ENCODE measurements at regions not wholly inside any gene's neighbourhood (a gene's known extent, or its start where the extent isn't known, plus 50 kb on each side); places are given as distances from the start of the nearest gene placed in this dataset.

DNA sequence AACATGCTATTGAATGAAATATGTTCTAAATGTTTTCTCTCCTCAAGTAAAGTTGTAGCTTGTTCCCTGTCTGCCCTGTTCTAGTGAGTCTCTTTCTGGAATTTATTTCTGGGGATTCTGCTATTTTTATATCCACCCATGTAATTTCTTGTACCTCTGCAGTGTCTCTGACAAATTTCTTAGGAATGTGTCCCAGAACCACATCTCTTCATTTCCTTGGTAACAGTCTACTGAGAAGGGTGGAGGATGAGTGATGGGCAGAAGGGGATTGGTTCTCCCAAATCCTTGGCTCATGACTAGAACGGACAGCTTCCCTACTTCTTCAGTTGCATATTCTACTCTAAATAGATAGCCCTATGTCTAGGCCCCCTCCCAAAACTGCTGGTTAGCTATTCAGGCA, 490.6 kb upstream of the LINC00305 start:
- no peak for TF ChIP-seq CTCF (IDR thresholded peaks at IDR 0.05)

GRCh38 chr18:64620971-64621560, 472.2 kb upstream of the LINC00305 start:
- TF ChIP-seq CTCF (IDR thresholded peaks at IDR 0.05), result no peak

- TF ChIP-seq CTCF (IDR thresholded peaks at IDR 0.05), result no peak
These were observed 469.5 kb upstream of the LINC00305 start for GRCh38 chr18:64618390-64618789.

DNA sequence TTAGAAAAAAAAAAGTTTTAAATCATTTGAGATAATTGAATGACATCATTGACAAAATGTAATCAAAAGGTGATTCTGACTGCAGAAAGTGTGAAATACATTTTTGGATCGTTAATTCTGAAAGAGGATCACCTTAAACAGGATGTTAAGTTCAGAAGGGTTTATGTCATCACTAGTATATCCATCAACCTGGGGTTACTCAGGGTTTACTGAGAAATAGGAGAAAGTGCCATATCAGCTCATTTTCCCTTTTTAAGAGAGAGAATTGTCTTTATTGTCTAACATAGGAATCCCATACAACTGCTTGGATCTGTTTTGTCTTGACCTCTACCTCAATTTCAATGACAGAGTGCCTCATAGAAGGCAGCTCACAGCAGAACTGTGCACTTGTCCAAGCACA, 466.1 kb upstream of the LINC00305 start:
- no peak for TF ChIP-seq CTCF (IDR thresholded peaks at IDR 0.05)

DNA sequence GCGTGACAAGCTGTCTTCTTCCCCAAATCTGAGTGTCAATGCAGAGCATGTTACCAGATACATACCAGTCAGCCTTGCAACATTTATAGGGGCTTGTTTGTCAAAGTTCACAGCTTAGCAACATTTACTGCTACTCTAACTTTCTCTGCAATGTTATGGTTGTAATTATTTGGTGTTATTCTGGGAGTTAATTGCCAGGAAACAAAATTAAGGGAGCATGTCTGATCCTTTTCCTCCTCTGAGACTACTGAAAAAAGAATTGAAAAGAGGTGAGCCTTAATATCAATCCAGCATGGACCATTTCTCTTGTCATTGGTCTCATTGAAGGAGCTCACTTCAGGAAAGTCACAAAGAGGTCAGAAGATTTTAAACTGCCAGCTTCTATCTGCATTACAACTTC, 465.6 kb upstream of the LINC00305 start:
- no peak for TF ChIP-seq CTCF (IDR thresholded peaks at IDR 0.05)

- no peak for TF ChIP-seq CTCF (IDR thresholded peaks at IDR 0.05)
These were observed 443.4 kb upstream of the LINC00305 start for GRCh38 chr18:64592246-64592645.

- TF ChIP-seq CTCF (IDR thresholded peaks at IDR 0.05), result no peak
These were observed 440.1 kb upstream of the LINC00305 start for GRCh38 chr18:64589000-64589399.

GRCh38 chr18:64566456-64566855, 417.6 kb upstream of the LINC00305 start:
- TF ChIP-seq CTCF (IDR thresholded peaks at IDR 0.05), result no peak
